ENCODE measurements at regions not wholly inside any gene's neighbourhood (a gene's known extent, or its start where the extent isn't known, plus 50 kb on each side); places are given as distances from the start of the nearest gene placed in this dataset.

DNA sequence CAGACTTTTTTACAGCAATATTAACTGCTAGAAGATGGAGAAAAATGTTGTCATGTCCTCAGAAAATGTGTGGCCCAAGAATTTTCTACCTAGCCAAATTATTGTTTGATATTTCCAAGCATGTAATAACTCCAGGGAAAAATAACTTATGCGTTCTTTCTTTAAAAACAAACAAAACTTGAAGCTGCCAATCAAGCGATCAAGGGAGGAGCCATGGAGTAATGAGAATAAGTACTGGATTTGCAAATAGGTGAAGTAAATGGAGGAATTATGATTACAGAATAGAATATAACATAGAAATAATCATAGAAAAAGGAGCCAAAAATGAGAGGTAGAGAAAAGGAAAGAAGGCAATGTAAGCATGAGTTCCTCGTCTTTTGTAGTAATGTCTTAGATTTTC lies 225.3 kb downstream of the DLEU7 start:
- Histone ChIP-seq H2BK15ac (ENCODE audit: low read depth, low read length) (no peak overlapping the region), H2AK5ac (ENCODE audit: low read depth, low read length) (no peak overlapping the region), H3K36me3 (ENCODE audit: control insufficient read depth, insufficient read depth, low read length) (no peaks in the 10 kb centered on the region), H3K4me1 (ENCODE audit: control insufficient read depth, insufficient read depth, low read length) (no peaks in the 10 kb centered on the region), H3K79me1 (ENCODE audit: low read depth in 1 of 2, low read length in 2 of 2) (no peaks in the 10 kb centered on the region), H3K27ac (ENCODE audit: insufficient read depth, low read length) (no peak overlapping the region), H3K9me3 (ENCODE audit: control insufficient read depth, insufficient read depth, low read length) (no peaks in the 10 kb centered on the region), H2AK9ac (replicated peaks; ENCODE audit: low read depth, low read length, poor library complexity) (no peak overlapping the region), H4K5ac (ENCODE audit: low read depth, low read length) (no peak overlapping the region), H3K23ac (ENCODE audit: low read depth, low read length) (no peak overlapping the region), H3K9me1 (ENCODE audit: insufficient read depth, low read length) (no peaks in the 10 kb centered on the region), H2BK20ac (ENCODE audit: low read depth, low read length) (no peak overlapping the region), H3K4me2 (ENCODE audit: low read depth, low read length) (no peak overlapping the region), H3K4me3 (ENCODE audit: insufficient read depth, low read depth, low read length) (no peak overlapping the region), H2AFZ (replicated peaks; ENCODE audit: low read length, poor library complexity) (no peak overlapping the region), H3K27me3 (ENCODE audit: control insufficient read depth, insufficient read depth, low read length) (peaks cover 18% of the 10 kb centered on the region), H2BK120ac (ENCODE audit: low read depth, low read length) (no peak overlapping the region), H3K9ac (ENCODE audit: low read depth, low read length) (no peak overlapping the region), H2BK5ac (ENCODE audit: low read depth, low read length, poor library complexity, severe bottlenecking) (no peak overlapping the region), H4K8ac (ENCODE audit: low read depth in 2 of 2, low read length in 2 of 2) (no peak overlapping the region), H3K18ac (ENCODE audit: low read depth, low read length) (no peak overlapping the region), H3K14ac (replicated peaks; ENCODE audit: low read depth, low read length) (no peak overlapping the region), H3K4ac (ENCODE audit: low read depth, low read length) (no peak overlapping the region), H4K91ac (ENCODE audit: insufficient read depth, low read depth, low read length) (no peak overlapping the region), H3K56ac (ENCODE audit: extremely low read depth, insufficient read depth, low read length) (no peak overlapping the region), H4K20me1 (ENCODE audit: insufficient read depth, low read length) (no peaks in the 10 kb centered on the region)
- no peak for TF ChIP-seq MAFK (IDR thresholded peaks at IDR 0.05; ENCODE audit: low read depth, low read length)
- TF ChIP-seq POLR2A (IDR thresholded peaks at IDR 0.05; ENCODE audit: low read depth, low read length): no peak
- TF ChIP-seq MAZ (IDR thresholded peaks at IDR 0.05; ENCODE audit: borderline replicate concordance, low read depth, low read length): no peak
- no peak for TF ChIP-seq FOS (IDR thresholded peaks at IDR 0.05; ENCODE audit: low read depth, low read length)
- no peak for TF ChIP-seq CHD1 (IDR thresholded peaks at IDR 0.05; ENCODE audit: low read depth, low read length)
- TF ChIP-seq NFE2L2 (IDR thresholded peaks at IDR 0.05; ENCODE audit: low read depth, low read length): no peak
- no peak for TF ChIP-seq SMC3 (IDR thresholded peaks at IDR 0.05; ENCODE audit: low read depth, low read length)
- TF ChIP-seq RFX5 (IDR thresholded peaks at IDR 0.05; ENCODE audit: low read depth, low read length): no peak
- TF ChIP-seq BHLHE40 (IDR thresholded peaks at IDR 0.05; ENCODE audit: low read depth, low read length): no peak
- TF ChIP-seq, protein P1, sequence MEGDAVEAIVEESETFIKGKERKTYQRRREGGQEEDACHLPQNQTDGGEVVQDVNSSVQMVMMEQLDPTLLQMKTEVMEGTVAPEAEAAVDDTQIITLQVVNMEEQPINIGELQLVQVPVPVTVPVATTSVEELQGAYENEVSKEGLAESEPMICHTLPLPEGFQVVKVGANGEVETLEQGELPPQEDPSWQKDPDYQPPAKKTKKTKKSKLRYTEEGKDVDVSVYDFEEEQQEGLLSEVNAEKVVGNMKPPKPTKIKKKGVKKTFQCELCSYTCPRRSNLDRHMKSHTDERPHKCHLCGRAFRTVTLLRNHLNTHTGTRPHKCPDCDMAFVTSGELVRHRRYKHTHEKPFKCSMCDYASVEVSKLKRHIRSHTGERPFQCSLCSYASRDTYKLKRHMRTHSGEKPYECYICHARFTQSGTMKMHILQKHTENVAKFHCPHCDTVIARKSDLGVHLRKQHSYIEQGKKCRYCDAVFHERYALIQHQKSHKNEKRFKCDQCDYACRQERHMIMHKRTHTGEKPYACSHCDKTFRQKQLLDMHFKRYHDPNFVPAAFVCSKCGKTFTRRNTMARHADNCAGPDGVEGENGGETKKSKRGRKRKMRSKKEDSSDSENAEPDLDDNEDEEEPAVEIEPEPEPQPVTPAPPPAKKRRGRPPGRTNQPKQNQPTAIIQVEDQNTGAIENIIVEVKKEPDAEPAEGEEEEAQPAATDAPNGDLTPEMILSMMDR (conservative IDR thresholded peaks at IDR 0.05; ENCODE audit: low read depth, low read length): no peak
- TF ChIP-seq MXI1 (IDR thresholded peaks at IDR 0.05; ENCODE audit: borderline replicate concordance, low read depth, low read length): no peak
- TF ChIP-seq RCOR1 (IDR thresholded peaks at IDR 0.05; ENCODE audit: insufficient replicate concordance, low read length): no peak
- TF ChIP-seq, protein P2, sequence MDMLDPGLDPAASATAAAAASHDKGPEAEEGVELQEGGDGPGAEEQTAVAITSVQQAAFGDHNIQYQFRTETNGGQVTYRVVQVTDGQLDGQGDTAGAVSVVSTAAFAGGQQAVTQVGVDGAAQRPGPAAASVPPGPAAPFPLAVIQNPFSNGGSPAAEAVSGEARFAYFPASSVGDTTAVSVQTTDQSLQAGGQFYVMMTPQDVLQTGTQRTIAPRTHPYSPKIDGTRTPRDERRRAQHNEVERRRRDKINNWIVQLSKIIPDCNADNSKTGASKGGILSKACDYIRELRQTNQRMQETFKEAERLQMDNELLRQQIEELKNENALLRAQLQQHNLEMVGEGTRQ (IDR thresholded peaks at IDR 0.05; ENCODE audit: low read depth, low read length): no peak
- TF ChIP-seq, protein P3, sequence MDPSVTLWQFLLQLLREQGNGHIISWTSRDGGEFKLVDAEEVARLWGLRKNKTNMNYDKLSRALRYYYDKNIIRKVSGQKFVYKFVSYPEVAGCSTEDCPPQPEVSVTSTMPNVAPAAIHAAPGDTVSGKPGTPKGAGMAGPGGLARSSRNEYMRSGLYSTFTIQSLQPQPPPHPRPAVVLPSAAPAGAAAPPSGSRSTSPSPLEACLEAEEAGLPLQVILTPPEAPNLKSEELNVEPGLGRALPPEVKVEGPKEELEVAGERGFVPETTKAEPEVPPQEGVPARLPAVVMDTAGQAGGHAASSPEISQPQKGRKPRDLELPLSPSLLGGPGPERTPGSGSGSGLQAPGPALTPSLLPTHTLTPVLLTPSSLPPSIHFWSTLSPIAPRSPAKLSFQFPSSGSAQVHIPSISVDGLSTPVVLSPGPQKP (IDR thresholded peaks at IDR 0.05; ENCODE audit: borderline replicate concordance, low read depth, low read length): no peak
- intact Hi-C loops (cut with micrococcal nuclease) (no loop called here), in situ Hi-C loops (cut with MboI; ENCODE audit: low sequenced_read_pairs) (no loop called here), dilution Hi-C loops (cut with HindIII; ENCODE audit: low sequenced_read_pairs, unreplicated experiment) (no loop called here)
- no TSS peak for BruUV-seq (replicated peaks)
- ChIA-PET CTCF (no interaction called here), POLR2A (ENCODE audit: unreplicated experiment) (no interaction called here)
- DNase-seq (no peak), ATAC-seq (ENCODE audit: low read depth) (no peak)
- WGBS, 2 experiments (ENCODE audit: extremely low coverage in 2 of 2, insufficient read length in 1 of 2): no CpG with 5 or more reads among the region's 3 CpGs
